Gastroesophageal sphincter (tissue), 4 donors: ENCODE measurements at regions not wholly inside any gene's neighbourhood (a gene's known extent, or its start where the extent isn't known, plus 50 kb on each side); places are given as distances from the start of the nearest gene placed in this dataset.
"Not testable (repeated sequence)": the region's sequence is repeated elsewhere in the genome, so short reads cannot be mapped to it uniquely, and the experiment has no call there.

Experiments
- ATAC-seq: fragments of 150-250 bp; one replicate; pipeline ENCODE4 v1.9.1; 2016; ENCODE audit warnings: mild to moderate bottlenecking, moderate library complexity
- H3K27ac ChIP-seq, 4 donors: fragments of 200-600 bp; sonication (generic) in 3 of 4; 1 replicate in 3 of 4; 2 replicates in 1 of 4; pipeline ENCODE4 v1.5.1; 2016 to 2019
- H3K27me3 ChIP-seq: fragments of 200-600 bp; sonication (generic); one replicate; pipeline ENCODE4 v1.5.1; 2019
- H3K36me3 ChIP-seq, 2 donors: fragments of 200-600 bp; sonication (generic); one replicate each; pipeline ENCODE4 v1.5.1; 2019; ENCODE audit warnings: control low read depth in 1 of 2
- H3K4me1 ChIP-seq, 3 donors: fragments of 200-600 bp; sonication (generic); 1 replicate in 2 of 3; 2 replicates in 1 of 3; pipeline ENCODE4 v1.5.1; 2016 to 2019; ENCODE audit warnings: control low read depth in 2 of 3
- H3K4me3 ChIP-seq, 2 donors: fragments of 200-600 bp; sonication (generic); one replicate each; pipeline ENCODE4 v1.5.1; 2019; ENCODE audit warnings: mild to moderate bottlenecking in 1 of 2, moderate library complexity in 1 of 2
- H3K9me3 ChIP-seq, 3 donors: fragments of 200-600 bp; sonication (generic); one replicate each; pipeline ENCODE4 v1.5.1; 2017 to 2019; ENCODE audit warnings: control low read depth in 2 of 3
- CTCF ChIP-seq, 4 experiments: fragments of 200-600 bp in 2 of 4; fragments of 450-650 bp in 2 of 4; sonication (generic) in 1 of 4; IDR thresholded peaks; one replicate each; pipeline ENCODE4 v1.5.1; 2017 to 2019; ENCODE audit warnings: antibody characterized with exemption in 4 of 4, mild to moderate bottlenecking in 2 of 4, moderate library complexity in 2 of 4
- EP300 ChIP-seq: sonication (generic); formaldehyde crosslinking; IDR thresholded peaks from one replicate; pipeline ENCODE4 v1.6.1; 2017; ENCODE audit warnings: antibody characterized with exemption, mild to moderate bottlenecking
- POLR2A ChIP-seq, 2 donors: fragments of 450-650 bp; IDR thresholded peaks; one replicate each; pipeline ENCODE4 v1.6.1; 2017; ENCODE audit warnings: antibody characterized with exemption in 2 of 2, mild to moderate bottlenecking in 2 of 2, moderate library complexity in 1 of 2
- POLR2AphosphoS5 ChIP-seq: sonication (generic); formaldehyde crosslinking; IDR thresholded peaks from one replicate; pipeline ENCODE4 v1.6.1; 2017; ENCODE audit warnings: antibody characterized with exemption
- WGBS, 2 donors: methylation state at CpG; one replicate each; pipeline ENCODE4 v1.1.5; 2018; ENCODE audit warnings: low coverage in 1 of 2; 5-methylcytosine and 5-hydroxymethylcytosine counted together

- Histone ChIP-seq H3K9me3 (no peaks in the 10 kb centered on the region), H3K36me3 (no peaks in the 10 kb centered on the region), H3K27ac (no peak overlapping the region), H3K4me3 (no peak overlapping the region), H3K27me3 (no peaks in the 10 kb centered on the region), H3K4me1 (peaks cover 0 to 9% (median 0%) of the 10 kb centered on the region in 3 donors)
- WGBS, 2 donors: 100% methylated on average over 1 of the region's 1 CpG; no CpG with 5 or more reads in 1 of the 2 donors
- TF ChIP-seq POLR2AphosphoS5 (no peak), CTCF (IDR thresholded peaks at IDR 0.05) (no peak), EP300 (no peak), POLR2A (IDR thresholded peaks at IDR 0.05) (no peak)
- ATAC-seq: no peak
Observed at GRCh38 chr9:73053543-73053942, 98.1 kb upstream of the ANXA1 start.

GRCh38 chr9:73050887-73051550, 98.2 kb upstream of the ALDH1A1 start:
- TF ChIP-seq EP300: no peak
- Histone ChIP-seq H3K27ac (no peak overlapping the region), H3K9me3 (no peaks in the 10 kb centered on the region), H3K27me3 (no peaks in the 10 kb centered on the region), H3K36me3 (no peaks in the 10 kb centered on the region), H3K4me3 (no peak overlapping the region), H3K4me1 (peaks cover 0 to 9% (median 0%) of the 10 kb centered on the region in 3 donors)
- ATAC-seq: no peak
- 59 to 75% methylated on average over 6 to 7 of the region's 7 CpGs for WGBS, 2 donors

GRCh38 chr9:73050065-73050816, 97.4 kb upstream of the ALDH1A1 start:
- Histone ChIP-seq H3K36me3 (no peaks in the 10 kb centered on the region), H3K27me3 (no peaks in the 10 kb centered on the region), H3K9me3 (no peaks in the 10 kb centered on the region), H3K4me3 (no peak overlapping the region), H3K4me1 (peaks cover 0 to 9% (median 0%) of the 10 kb centered on the region in 3 donors), H3K27ac (peak overlapping the region in 1 of 4 donors; percentile 10)
- peak in 2 of 4 experiments; percentile 13 to 18 for TF ChIP-seq CTCF (IDR thresholded peaks at IDR 0.05)
- TF ChIP-seq EP300: no peak
- 46 to 53% methylated on average over 5 of the region's 5 CpGs for WGBS, 2 donors
- no peak for ATAC-seq

GRCh38 chr9:73049280-73049679, 96.4 kb upstream of the ALDH1A1 start:
- no peak overlapping the region for H3K4me3 ChIP-seq
- no peak overlapping the region for H3K27ac ChIP-seq
- H3K9me3 ChIP-seq: no peaks in the 10 kb centered on the region
- H3K36me3 ChIP-seq: no peaks in the 10 kb centered on the region
- ATAC-seq: no peak
- no peak for TF ChIP-seq POLR2AphosphoS5
- TF ChIP-seq EP300: no peak
- no peak for TF ChIP-seq CTCF (IDR thresholded peaks at IDR 0.05)
- no peak for TF ChIP-seq POLR2A (IDR thresholded peaks at IDR 0.05)
- no peaks in the 10 kb centered on the region for H3K27me3 ChIP-seq
- peaks cover 0 to 9% (median 0%) of the 10 kb centered on the region in 3 donors for H3K4me1 ChIP-seq

- TF ChIP-seq CTCF (IDR thresholded peaks at IDR 0.05) (no peak), POLR2A (IDR thresholded peaks at IDR 0.05) (no peak), POLR2AphosphoS5 (no peak), EP300 (no peak)
- H3K27me3 ChIP-seq: no peaks in the 10 kb centered on the region
- no peaks in the 10 kb centered on the region for H3K9me3 ChIP-seq
- H3K4me3 ChIP-seq: no peak overlapping the region
- H3K36me3 ChIP-seq: no peaks in the 10 kb centered on the region
- peaks cover 0 to 9% (median 0%) of the 10 kb centered on the region in 3 donors for H3K4me1 ChIP-seq
- no peak for ATAC-seq
- no peak overlapping the region for H3K27ac ChIP-seq
- 67 to 83% methylated on average over 1 of the region's 1 CpG for WGBS, 2 donors
Observed at GRCh38 chr9:73046769-73047168, 93.9 kb upstream of the ALDH1A1 start.

- H3K9me3 ChIP-seq, H3K36me3 ChIP-seq, H3K4me3 ChIP-seq, H3K27me3 ChIP-seq, ATAC-seq, H3K27ac ChIP-seq, H3K4me1 ChIP-seq: not testable (repeated sequence)
- 88 to 100% methylated on average over 1 to 3 of the region's 4 CpGs for WGBS, 2 donors
Observed at GRCh38 chr9:73044776-73045175, 91.9 kb upstream of the ALDH1A1 start.
